GM12878 (cell line): ENCODE measurements at regions not wholly inside any gene's neighbourhood (a gene's known extent, or its start where the extent isn't known, plus 50 kb on each side); places are given as distances from the start of the nearest gene placed in this dataset.

Experiments used
- ZSCAN29 ChIP-seq: fragments of 450-650 bp; IDR thresholded peaks from 2 replicates; pipeline ENCODE4 v1.6.1; 2017; ENCODE audit warnings: mild to moderate bottlenecking, moderate library complexity
- TF ChIP-seq, protein P1 (sequence below), 3 experiments: IDR thresholded peaks in 2 of 3; conservative IDR thresholded peaks in 1 of 3; 2 replicates each; pipeline ENCODE4 v1.5.1; 2011; ENCODE audit warnings: low read depth in 3 of 3, low read length in 3 of 3, mild to moderate bottlenecking in 3 of 3, control low read depth in 2 of 3, moderate library complexity in 2 of 3, inconsistent platforms in 1 of 3, mixed read lengths in 1 of 3; ENCODE audit not compliant: control insufficient read depth in 2 of 3, insufficient read depth in 1 of 3; ENCODE audit errors: extremely low read depth in 1 of 3

GRCh38 chr5:2015124-2015848 lies 132.6 kb upstream of the IRX4 start:
- TF ChIP-seq ZSCAN29 = no peak
- TF ChIP-seq, protein P1, sequence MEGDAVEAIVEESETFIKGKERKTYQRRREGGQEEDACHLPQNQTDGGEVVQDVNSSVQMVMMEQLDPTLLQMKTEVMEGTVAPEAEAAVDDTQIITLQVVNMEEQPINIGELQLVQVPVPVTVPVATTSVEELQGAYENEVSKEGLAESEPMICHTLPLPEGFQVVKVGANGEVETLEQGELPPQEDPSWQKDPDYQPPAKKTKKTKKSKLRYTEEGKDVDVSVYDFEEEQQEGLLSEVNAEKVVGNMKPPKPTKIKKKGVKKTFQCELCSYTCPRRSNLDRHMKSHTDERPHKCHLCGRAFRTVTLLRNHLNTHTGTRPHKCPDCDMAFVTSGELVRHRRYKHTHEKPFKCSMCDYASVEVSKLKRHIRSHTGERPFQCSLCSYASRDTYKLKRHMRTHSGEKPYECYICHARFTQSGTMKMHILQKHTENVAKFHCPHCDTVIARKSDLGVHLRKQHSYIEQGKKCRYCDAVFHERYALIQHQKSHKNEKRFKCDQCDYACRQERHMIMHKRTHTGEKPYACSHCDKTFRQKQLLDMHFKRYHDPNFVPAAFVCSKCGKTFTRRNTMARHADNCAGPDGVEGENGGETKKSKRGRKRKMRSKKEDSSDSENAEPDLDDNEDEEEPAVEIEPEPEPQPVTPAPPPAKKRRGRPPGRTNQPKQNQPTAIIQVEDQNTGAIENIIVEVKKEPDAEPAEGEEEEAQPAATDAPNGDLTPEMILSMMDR (IDR thresholded peaks at IDR 0.05 in 2 of 3, conservative IDR thresholded peaks at IDR 0.05 in 1 of 3; ENCODE audit: control insufficient read depth in 2 of 3, extremely low read depth in 1 of 3, insufficient read depth in 1 of 3, low read depth in 3 of 3, low read length in 3 of 3) = no peak
